HG03354 (cell line): ENCODE measurements at regions not wholly inside any gene's neighbourhood (a gene's known extent, or its start where the extent isn't known, plus 50 kb on each side); places are given as distances from the start of the nearest gene placed in this dataset.

Source experiments
- ATAC-seq: cut with Tn5 transposase; IDR thresholded peaks from one replicate; pipeline ENCODE4 v1.9.1; 2021; ENCODE audit warnings: mild to moderate bottlenecking; ENCODE audit not compliant: unreplicated experiment, poor library complexity, severe bottlenecking

GRCh38 chr7:84823530-84823929 lies 363.3 kb downstream of the SEMA3D start:
- no peak for ATAC-seq

- ATAC-seq, result no peak
Observed at GRCh38 chr7:84822941-84823510, 363.8 kb downstream of the SEMA3D start.

GRCh38 chr7:84821671-84822534 lies 365.0 kb downstream of the SEMA3D start:
- ATAC-seq, result no peak

- no peak for ATAC-seq
Observed at GRCh38 chr7:84820481-84820880, 366.4 kb downstream of the SEMA3D start.

GRCh38 chr7:84817016-84817415 lies 369.8 kb downstream of the SEMA3D start:
- ATAC-seq, result no peak

GRCh38 chr7:84813376-84813775 lies 373.5 kb downstream of the SEMA3D start:
- no peak for ATAC-seq

- no peak for ATAC-seq
Observed at GRCh38 chr7:84812021-84812420, 374.8 kb downstream of the SEMA3D start.

GRCh38 chr7:84811362-84811761 lies 375.5 kb downstream of the SEMA3D start:
- no peak for ATAC-seq

GRCh38 chr7:84809877-84810276 lies 377.0 kb downstream of the SEMA3D start:
- ATAC-seq, result no peak

GRCh38 chr7:84803979-84804378 lies 382.9 kb downstream of the SEMA3D start:
- no peak for ATAC-seq

GRCh38 chr7:84801396-84801795 lies 385.5 kb downstream of the SEMA3D start:
- ATAC-seq, result no peak

GRCh38 chr7:84800846-84801245 lies 386.0 kb downstream of the SEMA3D start:
- no peak for ATAC-seq

- ATAC-seq, result no peak
Observed at GRCh38 chr7:84799106-84799505, 387.8 kb downstream of the SEMA3D start.

GRCh38 chr7:84792231-84792893 lies 394.5 kb downstream of the SEMA3D start:
- peak; percentile 51 for ATAC-seq

- no peak for ATAC-seq
Observed at GRCh38 chr7:84790882-84791281, 396.0 kb downstream of the SEMA3D start.

GRCh38 chr7:84786073-84786472 lies 400.8 kb downstream of the SEMA3D start:
- no peak for ATAC-seq

GRCh38 chr7:84784450-84784849 lies 402.4 kb downstream of the SEMA3D start:
- ATAC-seq, result no peak

- ATAC-seq, result no peak
Observed at GRCh38 chr7:84783141-84783778, 403.6 kb downstream of the SEMA3D start.

GRCh38 chr7:84781838-84782237 lies 405.0 kb downstream of the SEMA3D start:
- no peak for ATAC-seq
